Lung (tissue), 11 donors: ENCODE measurements at regions not wholly inside any gene's neighbourhood (a gene's known extent, or its start where the extent isn't known, plus 50 kb on each side); places are given as distances from the start of the nearest gene placed in this dataset.

Source experiments
- ATAC-seq: fragments of 200-7000 bp; cut with Tn5 transposase; one replicate; pipeline ENCODE4 v1.9.1; 2020; ENCODE audit warnings: moderate number of reproducible peaks; ENCODE audit not compliant: insufficient read depth, low FRiP score
- DNase-seq, 3 donors: peaks; one replicate each; pipeline ENCODE4 v3.0.0-alpha.2; 2013 to 2017
- H3K27ac ChIP-seq, 2 donors: one replicate each; pipeline ENCODE4 v1.5.1; 2013; ENCODE audit warnings: mild to moderate bottlenecking in 2 of 2, moderate library complexity in 2 of 2, control low read depth in 1 of 2, inconsistent platforms in 1 of 2, low read depth in 1 of 2, low read length in 1 of 2
- H3K27me3 ChIP-seq, 3 donors: one replicate each; pipeline ENCODE4 v1.5.1; 2013; ENCODE audit warnings: low read length in 2 of 3; ENCODE audit not compliant: control insufficient read depth in 3 of 3, insufficient read depth in 3 of 3
- H3K36me3 ChIP-seq, 4 donors: one replicate each; pipeline ENCODE4 v1.5.1; 2013; ENCODE audit warnings: low read length in 4 of 4, mild to moderate bottlenecking in 1 of 4, moderate library complexity in 1 of 4; ENCODE audit not compliant: control insufficient read depth in 4 of 4, insufficient read depth in 4 of 4
- H3K4me1 ChIP-seq, 5 donors: one replicate each; pipeline ENCODE4 v1.5.1; 2013; ENCODE audit warnings: low read length in 5 of 5, mild to moderate bottlenecking in 2 of 5, moderate library complexity in 1 of 5; ENCODE audit not compliant: control insufficient read depth in 5 of 5, insufficient read depth in 5 of 5
- H3K4me3 ChIP-seq: one replicate; pipeline ENCODE4 v1.5.1; 2013; ENCODE audit warnings: mild to moderate bottlenecking, control low read depth, moderate library complexity
- H3K9ac ChIP-seq, 2 donors: one replicate each; pipeline ENCODE4 v1.5.1; 2013; ENCODE audit warnings: low read length in 2 of 2, control low read depth in 1 of 2; ENCODE audit not compliant: insufficient read depth in 1 of 2
- H3K9me3 ChIP-seq, 4 donors: one replicate each; pipeline ENCODE4 v1.5.1; 2013; ENCODE audit warnings: low read length in 3 of 4, mild to moderate bottlenecking in 1 of 4, moderate library complexity in 1 of 4; ENCODE audit not compliant: control insufficient read depth in 4 of 4, insufficient read depth in 3 of 4
- CTCF ChIP-seq: IDR thresholded peaks from 2 replicates; pipeline ENCODE4 v1.5.1; 2012; ENCODE audit warnings: mild to moderate bottlenecking; ENCODE audit errors: control extremely low read depth, extremely low read depth
- WGBS, 2 donors: extraction: QIAGEN DNeasy Blood & Tissue Kit; methylation state at CpG; one replicate each; pipeline ENCODE4 v1.1.7; 2013; 5-methylcytosine and 5-hydroxymethylcytosine counted together
- donor health status: control.
- donor health status: control.
- donor health status: Bipolar disorder and iron deficiency.
- donor health status: healthy.
- donor health status: DM: yes; HTN: yes; CAD: no.

GRCh38 chr16:79843631-79844043 is 243.1 kb upstream of the MAF start:
- 45 to 95% methylated on average over 1 of the region's 1 CpG for WGBS, 2 donors
- DNase-seq (no peak), ATAC-seq (no peak)
- Histone ChIP-seq H3K4me3 (no peak overlapping the region), H3K27me3 (no peaks in the 10 kb centered on the region), H3K36me3 (no peaks in the 10 kb centered on the region), H3K4me1 (peaks cover 0 to 33% (median 6%) of the 10 kb centered on the region in 5 donors), H3K9me3 (no peaks in the 10 kb centered on the region), H3K9ac (no peak overlapping the region), H3K27ac (no peak overlapping the region)
- no peak for TF ChIP-seq CTCF

GRCh38 chr16:79843145-79843544 is 242.6 kb upstream of the MAF start:
- no peak for DNase-seq
- no peak for TF ChIP-seq CTCF
- H3K27me3 ChIP-seq, result no peaks in the 10 kb centered on the region
- 92 to 94% methylated on average over 5 of the region's 5 CpGs for WGBS, 2 donors
- H3K27ac ChIP-seq, result no peak overlapping the region
- H3K36me3 ChIP-seq, result no peaks in the 10 kb centered on the region
- H3K9ac ChIP-seq, result no peak overlapping the region
- H3K4me3 ChIP-seq, result no peak overlapping the region
- no peaks in the 10 kb centered on the region for H3K9me3 ChIP-seq
- ATAC-seq, result no peak
- peaks cover 0 to 33% (median 6%) of the 10 kb centered on the region in 5 donors for H3K4me1 ChIP-seq

- WGBS, 2 donors, result 86 to 88% methylated on average over 7 of the region's 7 CpGs
Measured at GRCh38 chr16:79842197-79842596, 241.7 kb upstream of the MAF start.

More at GRCh38 chr16:79842197-79842596, 241.7 kb upstream of the MAF start:
- no peaks in the 10 kb centered on the region for H3K36me3 ChIP-seq
- no peak for TF ChIP-seq CTCF
- H3K4me1 ChIP-seq, result peaks cover 0 to 43% (median 6%) of the 10 kb centered on the region in 5 donors
- no peak overlapping the region for H3K4me3 ChIP-seq
- ATAC-seq (no peak), DNase-seq (no peak)
- no peak overlapping the region for H3K27ac ChIP-seq
- no peak overlapping the region for H3K9ac ChIP-seq
- H3K9me3 ChIP-seq, result no peaks in the 10 kb centered on the region
- H3K27me3 ChIP-seq, result no peaks in the 10 kb centered on the region
